ENCODE measurements at regions not wholly inside any gene's neighbourhood (a gene's known extent, or its start where the extent isn't known, plus 50 kb on each side); places are given as distances from the start of the nearest gene placed in this dataset.
"Not testable (repeated sequence)": the region's sequence is repeated elsewhere in the genome, so short reads cannot be mapped to it uniquely, and the experiment has no call there.

DNA sequence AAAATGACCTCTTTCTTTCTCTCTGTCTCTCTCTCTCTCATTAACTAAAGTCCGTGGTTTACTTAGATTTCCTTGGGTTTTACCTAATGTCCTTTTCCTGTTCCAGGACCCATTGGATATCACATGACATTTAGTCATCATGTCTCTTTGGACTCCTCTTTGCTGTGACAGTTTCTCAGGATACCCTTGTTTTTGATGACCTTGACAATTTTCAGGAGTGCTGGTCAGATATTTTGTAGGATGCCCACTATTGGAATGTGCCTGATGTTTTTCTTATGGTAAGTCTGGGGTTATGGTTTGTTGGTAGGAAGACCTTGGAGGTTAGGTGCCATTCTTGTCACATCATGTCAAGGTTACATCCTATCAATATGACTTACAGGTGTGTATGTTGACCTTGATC is 199.2 kb upstream of the HTR1E start:
- Histone ChIP-seq H3K27me3 (ENCODE audit: control insufficient read depth, insufficient read depth, low read length) (no peaks in the 10 kb centered on the region), H3K9me3 (ENCODE audit: control insufficient read depth, insufficient read depth, low read depth, low read length) (no peaks in the 10 kb centered on the region), H3K9ac (ENCODE audit: low read length) (no peak overlapping the region), H3K4me1 (ENCODE audit: control insufficient read depth, insufficient read depth, low read length) (no peaks in the 10 kb centered on the region), H3K36me3 (ENCODE audit: control insufficient read depth, insufficient read depth, low read length) (no peaks in the 10 kb centered on the region), H3K4me3 (ENCODE audit: low read depth, low read length) (no peak overlapping the region), H3K27ac (ENCODE audit: low read depth, low read length) (no peak overlapping the region)

DNA sequence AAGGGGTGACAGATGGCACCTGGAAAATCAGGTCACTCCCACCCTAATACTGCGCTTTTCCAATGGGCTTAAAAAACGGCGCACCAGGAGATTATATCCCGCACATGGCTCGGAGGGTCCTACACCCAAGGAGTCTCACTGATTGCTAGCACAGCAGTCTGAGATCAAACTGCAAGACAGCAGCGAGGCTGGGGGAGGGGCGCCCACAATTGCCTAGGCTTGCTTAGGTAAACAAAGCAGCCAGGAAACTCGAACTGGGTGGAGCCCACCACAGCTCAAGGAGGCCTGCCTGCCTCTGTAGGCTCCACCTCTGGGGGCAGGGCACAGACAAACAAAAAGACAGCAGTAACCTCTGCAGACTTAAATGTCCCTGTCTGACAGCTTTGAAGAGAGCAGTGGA is 205.7 kb upstream of the HTR1E start:
- H3K36me3 ChIP-seq (ENCODE audit: control insufficient read depth, insufficient read depth, low read length); H3K4me1 ChIP-seq (ENCODE audit: control insufficient read depth, insufficient read depth, low read length); H3K27me3 ChIP-seq (ENCODE audit: control insufficient read depth, insufficient read depth, low read length); H3K4me3 ChIP-seq (ENCODE audit: low read depth, low read length); H3K27ac ChIP-seq (ENCODE audit: low read depth, low read length); H3K9ac ChIP-seq (ENCODE audit: low read length): not testable (repeated sequence)
- peaks cover 13% of the 10 kb centered on the region for H3K9me3 ChIP-seq (ENCODE audit: control insufficient read depth, insufficient read depth, low read depth, low read length)

DNA sequence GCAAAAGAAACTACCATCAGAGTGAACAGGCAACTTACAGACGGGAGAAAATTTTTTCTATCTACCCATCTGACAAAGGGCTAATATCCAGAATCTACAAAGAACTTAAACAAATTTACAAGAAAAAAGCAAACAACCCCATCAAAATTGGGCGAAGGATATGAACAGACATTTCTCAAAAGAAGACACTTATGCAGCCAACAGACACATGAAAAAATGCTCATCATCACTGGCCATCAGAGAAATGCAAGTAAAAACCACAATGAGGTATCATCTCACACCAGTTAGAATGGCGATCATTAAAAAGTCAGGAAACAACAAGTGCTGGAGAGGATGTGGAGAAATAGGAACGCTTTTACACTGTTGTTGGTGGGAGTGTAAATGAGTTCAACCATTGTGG is 206.6 kb upstream of the HTR1E start:
- H3K9ac ChIP-seq (ENCODE audit: low read length); H3K27me3 ChIP-seq (ENCODE audit: control insufficient read depth, insufficient read depth, low read length); H3K36me3 ChIP-seq (ENCODE audit: control insufficient read depth, insufficient read depth, low read length); H3K4me3 ChIP-seq (ENCODE audit: low read depth, low read length); H3K27ac ChIP-seq (ENCODE audit: low read depth, low read length); H3K4me1 ChIP-seq (ENCODE audit: control insufficient read depth, insufficient read depth, low read length): not testable (repeated sequence)
- H3K9me3 ChIP-seq (ENCODE audit: control insufficient read depth, insufficient read depth, low read depth, low read length) = peaks cover 16% of the 10 kb centered on the region

DNA sequence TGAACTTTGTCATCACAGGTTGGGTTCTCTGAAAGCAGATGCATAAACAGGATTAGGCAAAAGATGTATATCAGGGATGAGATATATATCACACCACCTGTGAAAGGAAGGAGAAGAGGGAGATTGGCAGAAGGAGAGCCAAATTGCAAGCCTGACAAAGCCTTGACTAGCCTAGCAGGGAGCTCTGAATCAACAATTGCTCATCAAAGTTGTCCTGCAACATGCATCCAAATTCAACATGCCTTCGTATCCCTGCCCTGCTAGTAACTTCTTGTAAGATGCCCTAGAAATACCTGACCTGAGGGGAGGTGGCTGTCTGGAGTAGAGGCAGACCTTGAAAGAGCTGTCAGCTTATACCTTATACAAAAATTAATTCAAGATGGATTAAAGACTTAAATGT is 207.1 kb upstream of the HTR1E start:
- peaks cover 19% of the 10 kb centered on the region for H3K9me3 ChIP-seq (ENCODE audit: control insufficient read depth, insufficient read depth, low read depth, low read length)
- no peaks in the 10 kb centered on the region for H3K4me1 ChIP-seq (ENCODE audit: control insufficient read depth, insufficient read depth, low read length)

DNA sequence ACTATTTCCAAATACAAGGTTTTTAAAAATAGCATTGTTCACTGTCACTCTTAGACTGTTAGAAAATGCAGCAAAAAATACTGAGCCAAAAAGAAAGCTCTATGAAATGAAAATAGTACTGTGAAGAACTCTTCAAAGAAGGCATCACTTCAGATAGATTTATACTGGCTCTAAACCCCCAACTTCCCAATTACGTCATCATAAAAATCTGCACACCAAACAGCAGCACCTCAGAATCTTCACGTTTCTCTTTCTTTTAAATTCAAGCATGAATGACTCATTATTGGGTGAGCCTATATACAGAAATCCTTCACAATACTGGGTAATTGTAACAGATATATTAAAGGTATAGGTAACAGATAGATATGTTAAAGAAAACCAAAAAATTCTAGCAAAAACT is 208.4 kb upstream of the HTR1E start:
- no peak overlapping the region for H3K9ac ChIP-seq (ENCODE audit: low read length)
- no peak overlapping the region for H3K4me3 ChIP-seq (ENCODE audit: low read depth, low read length)
- H3K36me3 ChIP-seq (ENCODE audit: control insufficient read depth, insufficient read depth, low read length) = peaks cover 3% of the 10 kb centered on the region; the same call in 1 of the 2 replicates
- H3K4me1 ChIP-seq (ENCODE audit: control insufficient read depth, insufficient read depth, low read length) = no peaks in the 10 kb centered on the region
- H3K27ac ChIP-seq (ENCODE audit: low read depth, low read length) = no peak overlapping the region
- H3K27me3 ChIP-seq (ENCODE audit: control insufficient read depth, insufficient read depth, low read length) = no peaks in the 10 kb centered on the region
- H3K9me3 ChIP-seq (ENCODE audit: control insufficient read depth, insufficient read depth, low read depth, low read length) = peaks cover 19% of the 10 kb centered on the region

More for the DNA sequence above, 207.1 kb upstream of the HTR1E start:
- peaks cover 3% of the 10 kb centered on the region; the same call in 1 of the 2 replicates for H3K36me3 ChIP-seq (ENCODE audit: control insufficient read depth, insufficient read depth, low read length)
- H3K4me3 ChIP-seq (ENCODE audit: low read depth, low read length) = no peak overlapping the region
- no peak overlapping the region for H3K9ac ChIP-seq (ENCODE audit: low read length)
- H3K27ac ChIP-seq (ENCODE audit: low read depth, low read length) = no peak overlapping the region
- H3K27me3 ChIP-seq (ENCODE audit: control insufficient read depth, insufficient read depth, low read length) = no peaks in the 10 kb centered on the region

DNA sequence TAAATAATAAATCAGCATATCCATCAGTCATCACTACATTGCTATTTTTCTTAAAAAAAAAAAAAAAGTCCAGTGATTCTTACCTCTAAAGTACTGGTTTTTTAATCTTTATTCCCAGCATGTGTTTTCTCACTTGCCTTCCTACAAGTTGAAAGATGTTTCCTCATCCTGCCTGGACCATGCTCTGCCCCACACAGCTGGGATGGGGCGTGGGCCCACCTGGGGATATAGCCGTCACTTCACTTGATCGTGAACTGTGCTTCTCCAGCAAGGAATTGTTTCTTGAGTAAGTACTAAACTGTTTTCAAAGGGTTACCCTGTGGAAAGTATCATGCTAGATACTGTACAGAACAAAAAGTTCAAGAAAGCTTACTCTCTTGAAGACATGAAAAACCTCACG is 212.6 kb upstream of the HTR1E start:
- Histone ChIP-seq H3K9me3 (ENCODE audit: control insufficient read depth, insufficient read depth, low read depth, low read length) (peaks cover 8% of the 10 kb centered on the region), H3K4me3 (ENCODE audit: low read depth, low read length) (no peak overlapping the region), H3K27me3 (ENCODE audit: control insufficient read depth, insufficient read depth, low read length) (no peaks in the 10 kb centered on the region), H3K36me3 (ENCODE audit: control insufficient read depth, insufficient read depth, low read length) (peaks cover 1% of the 10 kb centered on the region; the same call in 1 of the 2 replicates), H3K9ac (ENCODE audit: low read length) (no peak overlapping the region), H3K4me1 (ENCODE audit: control insufficient read depth, insufficient read depth, low read length) (no peaks in the 10 kb centered on the region), H3K27ac (ENCODE audit: low read depth, low read length) (no peak overlapping the region)

DNA sequence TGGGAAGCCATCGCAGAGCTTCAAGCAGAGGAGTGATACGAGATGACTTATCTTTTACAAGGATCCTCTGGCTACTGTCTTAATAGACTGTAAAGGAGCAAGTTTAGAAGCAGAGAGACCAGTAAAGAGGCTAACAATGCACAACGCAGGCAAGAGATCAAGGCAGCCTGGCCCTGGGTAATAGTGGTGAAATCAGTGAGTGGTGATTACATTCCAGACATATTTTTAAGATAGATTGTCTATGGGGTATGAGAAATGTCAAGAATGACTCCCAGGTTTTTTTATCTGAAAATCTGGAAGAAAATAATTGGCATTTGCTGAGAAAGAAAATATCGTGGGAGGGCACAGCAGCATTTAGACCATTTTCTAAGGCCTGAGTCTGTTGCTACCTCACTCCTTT is 213.6 kb upstream of the HTR1E start:
- H3K4me3 ChIP-seq (ENCODE audit: low read depth, low read length) = no peak overlapping the region
- H3K36me3 ChIP-seq (ENCODE audit: control insufficient read depth, insufficient read depth, low read length) = no peaks in the 10 kb centered on the region
- H3K9ac ChIP-seq (ENCODE audit: low read length) = no peak overlapping the region
- H3K4me1 ChIP-seq (ENCODE audit: control insufficient read depth, insufficient read depth, low read length) = no peaks in the 10 kb centered on the region
- peaks cover 9% of the 10 kb centered on the region; the same call in 1 of the 2 replicates for H3K9me3 ChIP-seq (ENCODE audit: control insufficient read depth, insufficient read depth, low read depth, low read length)
- H3K27me3 ChIP-seq (ENCODE audit: control insufficient read depth, insufficient read depth, low read length) = no peaks in the 10 kb centered on the region
- no peak overlapping the region for H3K27ac ChIP-seq (ENCODE audit: low read depth, low read length)

DNA sequence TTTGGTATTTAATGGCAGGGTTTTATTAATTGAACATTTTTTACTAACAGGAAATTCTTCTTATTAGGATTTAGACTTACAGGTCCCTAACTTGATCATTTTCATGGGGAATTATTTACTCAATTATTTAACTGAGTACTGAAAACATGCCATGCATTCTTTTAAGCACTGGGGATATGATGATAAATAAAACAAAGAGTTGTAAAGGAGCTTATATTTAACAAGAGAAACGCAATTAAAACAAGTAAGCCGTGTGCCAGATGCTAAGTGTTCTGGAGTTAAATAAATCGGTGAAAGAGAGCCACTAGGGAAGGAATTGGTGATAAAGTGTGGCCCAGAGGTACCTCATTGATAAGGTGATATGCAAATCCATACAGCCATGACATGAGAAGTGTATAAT is 214.2 kb upstream of the HTR1E start:
- Histone ChIP-seq H3K9me3 (ENCODE audit: control insufficient read depth, insufficient read depth, low read depth, low read length) (peaks cover 13% of the 10 kb centered on the region; the same call in 1 of the 2 replicates), H3K27me3 (ENCODE audit: control insufficient read depth, insufficient read depth, low read length) (no peaks in the 10 kb centered on the region), H3K27ac (ENCODE audit: low read depth, low read length) (no peak overlapping the region), H3K36me3 (ENCODE audit: control insufficient read depth, insufficient read depth, low read length) (no peaks in the 10 kb centered on the region), H3K4me1 (ENCODE audit: control insufficient read depth, insufficient read depth, low read length) (no peaks in the 10 kb centered on the region), H3K9ac (ENCODE audit: low read length) (no peak overlapping the region), H3K4me3 (ENCODE audit: low read depth, low read length) (no peak overlapping the region)

DNA sequence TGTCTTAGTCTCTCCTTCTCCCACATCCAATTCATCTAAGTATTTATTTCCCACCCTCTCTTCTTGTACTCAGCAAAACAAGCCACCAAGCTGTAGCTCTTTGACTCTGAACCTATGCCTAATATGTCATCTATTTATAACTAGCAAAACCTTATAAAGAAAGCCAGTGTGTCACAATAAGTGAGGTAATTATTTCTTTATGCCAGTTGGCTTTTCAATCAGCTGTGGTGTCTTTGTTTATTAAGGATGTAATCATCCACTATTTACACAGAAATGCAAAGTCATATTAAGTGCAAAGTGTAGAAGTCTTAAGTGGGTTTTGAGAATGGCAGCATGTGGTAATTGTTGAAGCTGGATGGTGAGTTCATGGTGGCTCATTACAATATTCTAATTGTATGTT is 215.2 kb upstream of the HTR1E start:
- H3K9me3 ChIP-seq (ENCODE audit: control insufficient read depth, insufficient read depth, low read depth, low read length) = peaks cover 13% of the 10 kb centered on the region; the same call in 1 of the 2 replicates
- no peaks in the 10 kb centered on the region for H3K27me3 ChIP-seq (ENCODE audit: control insufficient read depth, insufficient read depth, low read length)
- no peak overlapping the region for H3K9ac ChIP-seq (ENCODE audit: low read length)
- H3K4me3 ChIP-seq (ENCODE audit: low read depth, low read length) = no peak overlapping the region
- no peaks in the 10 kb centered on the region for H3K4me1 ChIP-seq (ENCODE audit: control insufficient read depth, insufficient read depth, low read length)
- H3K36me3 ChIP-seq (ENCODE audit: control insufficient read depth, insufficient read depth, low read length) = no peaks in the 10 kb centered on the region
- H3K27ac ChIP-seq (ENCODE audit: low read depth, low read length) = no peak overlapping the region

DNA sequence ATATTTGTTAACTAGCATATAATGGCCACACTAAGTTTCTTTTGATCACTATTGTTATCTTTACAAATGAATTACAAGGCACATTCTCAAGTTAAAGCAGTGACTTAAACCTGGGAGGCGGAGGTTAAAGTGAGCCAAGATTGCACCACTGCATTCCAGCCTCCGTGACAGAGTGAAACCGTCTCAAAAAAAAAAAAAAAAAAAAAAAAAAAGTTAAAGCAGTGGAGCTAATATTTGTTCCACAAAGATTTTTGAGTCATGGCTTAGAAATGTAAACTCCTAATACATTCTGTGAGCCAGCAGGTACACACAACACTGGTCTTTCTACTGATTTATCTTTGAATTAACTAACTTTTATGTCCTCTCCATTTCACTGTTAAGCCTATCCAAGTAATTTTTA is 221.7 kb upstream of the HTR1E start:
- Histone ChIP-seq H3K9ac (ENCODE audit: low read length) (no peak overlapping the region), H3K27me3 (ENCODE audit: control insufficient read depth, insufficient read depth, low read length) (no peaks in the 10 kb centered on the region), H3K36me3 (ENCODE audit: control insufficient read depth, insufficient read depth, low read length) (no peaks in the 10 kb centered on the region), H3K4me3 (ENCODE audit: low read depth, low read length) (no peak overlapping the region), H3K27ac (ENCODE audit: low read depth, low read length) (no peak overlapping the region), H3K4me1 (ENCODE audit: control insufficient read depth, insufficient read depth, low read length) (0 out of 2 replicates have a peak, but pooled peaks cover 5% of the 10 kb centered on the region), H3K9me3 (ENCODE audit: control insufficient read depth, insufficient read depth, low read depth, low read length) (peaks cover 7% of the 10 kb centered on the region; the same call in 1 of the 2 replicates)

DNA sequence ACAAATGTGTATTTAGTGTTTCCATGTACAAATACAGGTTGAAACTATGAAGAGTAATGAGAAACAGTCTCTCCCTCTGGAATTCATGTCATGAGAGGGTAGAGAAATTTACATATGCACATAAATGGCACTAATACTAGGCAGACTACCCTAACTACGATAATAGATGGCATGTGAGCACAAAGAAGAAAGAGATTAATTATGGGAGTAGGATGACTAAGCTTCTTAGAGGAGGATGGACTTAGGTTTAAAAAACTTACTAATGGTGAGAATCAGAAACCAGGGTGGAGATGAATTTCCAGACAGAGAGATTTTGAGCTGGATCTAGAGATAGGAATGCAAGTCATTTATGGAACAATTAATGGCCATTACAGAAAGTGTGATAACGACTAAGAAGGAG is 225.3 kb upstream of the HTR1E start:
- no peak overlapping the region for H3K27ac ChIP-seq (ENCODE audit: low read depth, low read length)
- H3K27me3 ChIP-seq (ENCODE audit: control insufficient read depth, insufficient read depth, low read length) = no peaks in the 10 kb centered on the region
- no peak overlapping the region for H3K9ac ChIP-seq (ENCODE audit: low read length)
- no peak overlapping the region for H3K4me3 ChIP-seq (ENCODE audit: low read depth, low read length)
- 0 out of 2 replicates have a peak, but pooled peaks cover 5% of the 10 kb centered on the region for H3K4me1 ChIP-seq (ENCODE audit: control insufficient read depth, insufficient read depth, low read length)
- no peaks in the 10 kb centered on the region for H3K36me3 ChIP-seq (ENCODE audit: control insufficient read depth, insufficient read depth, low read length)
- H3K9me3 ChIP-seq (ENCODE audit: control insufficient read depth, insufficient read depth, low read depth, low read length) = no peaks in the 10 kb centered on the region

Measured in HUES6 (cell line).